Stomach (tissue), 4 donors: ENCODE measurements at regions not wholly inside any gene's neighbourhood (a gene's known extent, or its start where the extent isn't known, plus 50 kb on each side); places are given as distances from the start of the nearest gene placed in this dataset.

Experiments used
- POLR2A ChIP-seq, 4 donors: fragments of 450-650 bp; IDR thresholded peaks; one replicate each; pipeline ENCODE4 v1.6.1; 2016; ENCODE audit warnings: antibody characterized with exemption in 4 of 4, control low read depth in 2 of 4, mild to moderate bottlenecking in 1 of 4, moderate library complexity in 1 of 4
- TF ChIP-seq, protein P1 (sequence below), 7 experiments: fragments of 450-650 bp in 4 of 7; fragments of 200-600 bp in 3 of 7; sonication (generic) in 3 of 7; IDR thresholded peaks; one replicate each; pipeline ENCODE4 v1.5.1; 2016 to 2019; ENCODE audit warnings: antibody characterized with exemption in 7 of 7, control low read depth in 2 of 7, mild to moderate bottlenecking in 1 of 7

DNA sequence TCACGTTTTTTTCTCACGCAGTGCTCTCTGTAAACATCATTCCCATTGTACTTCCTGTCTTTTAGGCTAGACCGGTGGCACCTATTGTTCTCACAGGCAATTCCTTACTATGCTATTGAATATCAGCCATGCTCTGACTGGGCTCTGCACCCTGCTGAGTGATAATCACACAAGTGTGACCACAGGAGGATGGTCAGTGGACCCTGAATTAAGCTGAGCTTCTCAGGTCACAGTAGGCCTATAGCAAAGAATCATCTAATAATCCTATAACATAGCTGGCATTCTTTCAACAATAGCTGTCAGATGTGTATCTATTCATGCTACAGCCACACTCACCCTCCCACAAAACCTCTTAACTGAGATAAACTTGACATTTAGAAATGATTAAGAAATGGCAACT lies 2399.8 kb upstream of the TENM3 start:
- TF ChIP-seq, protein P1, sequence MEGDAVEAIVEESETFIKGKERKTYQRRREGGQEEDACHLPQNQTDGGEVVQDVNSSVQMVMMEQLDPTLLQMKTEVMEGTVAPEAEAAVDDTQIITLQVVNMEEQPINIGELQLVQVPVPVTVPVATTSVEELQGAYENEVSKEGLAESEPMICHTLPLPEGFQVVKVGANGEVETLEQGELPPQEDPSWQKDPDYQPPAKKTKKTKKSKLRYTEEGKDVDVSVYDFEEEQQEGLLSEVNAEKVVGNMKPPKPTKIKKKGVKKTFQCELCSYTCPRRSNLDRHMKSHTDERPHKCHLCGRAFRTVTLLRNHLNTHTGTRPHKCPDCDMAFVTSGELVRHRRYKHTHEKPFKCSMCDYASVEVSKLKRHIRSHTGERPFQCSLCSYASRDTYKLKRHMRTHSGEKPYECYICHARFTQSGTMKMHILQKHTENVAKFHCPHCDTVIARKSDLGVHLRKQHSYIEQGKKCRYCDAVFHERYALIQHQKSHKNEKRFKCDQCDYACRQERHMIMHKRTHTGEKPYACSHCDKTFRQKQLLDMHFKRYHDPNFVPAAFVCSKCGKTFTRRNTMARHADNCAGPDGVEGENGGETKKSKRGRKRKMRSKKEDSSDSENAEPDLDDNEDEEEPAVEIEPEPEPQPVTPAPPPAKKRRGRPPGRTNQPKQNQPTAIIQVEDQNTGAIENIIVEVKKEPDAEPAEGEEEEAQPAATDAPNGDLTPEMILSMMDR (IDR thresholded peaks at IDR 0.05) = no peak
- TF ChIP-seq POLR2A (IDR thresholded peaks at IDR 0.05) = no peak
